ENCODE measurements at regions not wholly inside any gene's neighbourhood (a gene's known extent, or its start where the extent isn't known, plus 50 kb on each side); places are given as distances from the start of the nearest gene placed in this dataset.
"Not testable (repeated sequence)": the region's sequence is repeated elsewhere in the genome, so short reads cannot be mapped to it uniquely, and the experiment has no call there.

GRCh38 chr3:20736287-20736852 lies 550.4 kb upstream of the SGO1 start:
- DNase-seq (ENCODE audit: low read depth) (no peak), FAIRE-seq (no peak)
- Histone ChIP-seq H3K27me3 (ENCODE audit: control insufficient read depth, insufficient read depth, low read length) (no peaks in the 10 kb centered on the region), H3K36me3 (ENCODE audit: control insufficient read depth, insufficient read depth, low read length) (no peaks in the 10 kb centered on the region), H3K4me3 (ENCODE audit: low read depth, low read length) (no peak overlapping the region)
- TF ChIP-seq, protein P1, sequence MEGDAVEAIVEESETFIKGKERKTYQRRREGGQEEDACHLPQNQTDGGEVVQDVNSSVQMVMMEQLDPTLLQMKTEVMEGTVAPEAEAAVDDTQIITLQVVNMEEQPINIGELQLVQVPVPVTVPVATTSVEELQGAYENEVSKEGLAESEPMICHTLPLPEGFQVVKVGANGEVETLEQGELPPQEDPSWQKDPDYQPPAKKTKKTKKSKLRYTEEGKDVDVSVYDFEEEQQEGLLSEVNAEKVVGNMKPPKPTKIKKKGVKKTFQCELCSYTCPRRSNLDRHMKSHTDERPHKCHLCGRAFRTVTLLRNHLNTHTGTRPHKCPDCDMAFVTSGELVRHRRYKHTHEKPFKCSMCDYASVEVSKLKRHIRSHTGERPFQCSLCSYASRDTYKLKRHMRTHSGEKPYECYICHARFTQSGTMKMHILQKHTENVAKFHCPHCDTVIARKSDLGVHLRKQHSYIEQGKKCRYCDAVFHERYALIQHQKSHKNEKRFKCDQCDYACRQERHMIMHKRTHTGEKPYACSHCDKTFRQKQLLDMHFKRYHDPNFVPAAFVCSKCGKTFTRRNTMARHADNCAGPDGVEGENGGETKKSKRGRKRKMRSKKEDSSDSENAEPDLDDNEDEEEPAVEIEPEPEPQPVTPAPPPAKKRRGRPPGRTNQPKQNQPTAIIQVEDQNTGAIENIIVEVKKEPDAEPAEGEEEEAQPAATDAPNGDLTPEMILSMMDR (IDR thresholded peaks at IDR 0.05; ENCODE audit: insufficient read depth, low read length, severe bottlenecking) = no peak

DNA sequence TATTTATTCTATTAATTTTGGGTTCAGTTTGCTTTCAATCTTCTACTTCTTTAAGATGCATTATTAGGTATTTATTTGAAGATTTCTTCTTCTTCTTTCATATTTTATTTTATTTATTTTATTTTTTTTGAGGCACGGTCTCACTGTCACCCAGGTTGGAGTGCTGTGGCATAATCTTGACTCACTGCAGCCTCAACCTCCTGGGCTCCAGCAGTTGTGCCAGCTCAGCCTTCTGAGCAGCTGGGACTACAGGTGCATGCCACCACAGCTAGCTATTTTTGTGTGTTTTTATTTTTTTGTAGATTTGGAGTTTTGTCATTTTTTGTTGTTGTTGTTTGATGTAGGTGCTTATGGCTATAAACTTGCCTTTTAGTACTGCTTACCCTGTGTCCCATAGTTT lies 543.2 kb upstream of the SGO1 start:
- TF ChIP-seq, protein P1 (IDR thresholded peaks at IDR 0.05; ENCODE audit: insufficient read depth, low read length, severe bottlenecking) = no peak
- DNase-seq (ENCODE audit: low read depth) (no peak), FAIRE-seq (no peak)
- Histone ChIP-seq H3K27me3 (ENCODE audit: control insufficient read depth, insufficient read depth, low read length) (no peaks in the 10 kb centered on the region), H3K36me3 (ENCODE audit: control insufficient read depth, insufficient read depth, low read length) (no peaks in the 10 kb centered on the region), H3K4me3 (ENCODE audit: low read depth, low read length) (no peak overlapping the region)

DNA sequence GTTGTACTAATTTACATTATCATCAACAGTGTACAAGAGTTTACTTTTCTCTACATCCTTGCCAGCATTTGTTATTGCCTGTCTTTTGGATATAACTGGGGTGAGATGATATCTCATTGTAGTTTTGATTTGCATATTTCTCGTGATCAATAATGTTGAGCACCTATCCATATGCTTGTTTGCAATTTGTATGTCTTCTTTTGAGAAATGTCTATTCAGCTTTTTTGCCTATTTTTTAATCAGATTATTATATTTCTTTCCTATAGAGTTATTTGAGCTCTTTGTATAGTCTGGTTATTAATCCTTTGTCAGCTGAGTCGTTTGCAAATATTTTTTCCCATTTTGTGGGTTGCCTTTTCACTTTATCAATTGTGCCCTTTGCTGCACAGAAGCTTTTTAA lies 540.8 kb upstream of the SGO1 start:
- Histone ChIP-seq H3K36me3 (ENCODE audit: control insufficient read depth, insufficient read depth, low read length) (no peaks in the 10 kb centered on the region), H3K27me3 (ENCODE audit: control insufficient read depth, insufficient read depth, low read length) (no peaks in the 10 kb centered on the region), H3K4me3 (ENCODE audit: low read depth, low read length) (no peak overlapping the region)
- no peak for FAIRE-seq
- TF ChIP-seq, protein P1 (IDR thresholded peaks at IDR 0.05; ENCODE audit: insufficient read depth, low read length, severe bottlenecking) = no peak
- no peak for DNase-seq (ENCODE audit: low read depth)

DNA sequence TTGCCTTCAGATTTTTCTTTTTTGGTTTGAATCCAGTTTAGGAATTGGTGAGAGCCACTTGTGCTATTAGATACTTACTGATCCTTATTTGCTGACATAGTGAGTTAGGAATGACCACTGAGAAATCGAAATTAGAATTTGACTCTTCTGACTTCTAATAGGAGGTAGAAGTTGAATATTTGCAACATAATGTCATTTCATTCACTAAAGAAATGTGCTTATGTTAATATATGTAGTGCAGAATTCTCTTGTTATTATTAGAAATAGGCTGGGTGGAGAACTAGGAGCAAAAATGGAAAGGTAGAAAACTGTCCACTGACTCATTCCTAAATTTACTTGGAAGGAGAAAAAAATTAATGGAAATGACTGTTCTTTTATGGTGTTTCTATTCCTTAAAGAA lies 538.2 kb upstream of the SGO1 start:
- TF ChIP-seq, protein P1 (IDR thresholded peaks at IDR 0.05; ENCODE audit: insufficient read depth, low read length, severe bottlenecking) = no peak

GRCh38 chr3:20716425-20716824 lies 530.4 kb upstream of the SGO1 start:
- FAIRE-seq; H3K27me3 ChIP-seq (ENCODE audit: control insufficient read depth, insufficient read depth, low read length); H3K4me3 ChIP-seq (ENCODE audit: low read depth, low read length); DNase-seq (ENCODE audit: low read depth); H3K36me3 ChIP-seq (ENCODE audit: control insufficient read depth, insufficient read depth, low read length): not testable (repeated sequence)

More for the DNA sequence above, 538.2 kb upstream of the SGO1 start:
- Histone ChIP-seq H3K36me3 (ENCODE audit: control insufficient read depth, insufficient read depth, low read length) (no peaks in the 10 kb centered on the region), H3K4me3 (ENCODE audit: low read depth, low read length) (no peak overlapping the region), H3K27me3 (ENCODE audit: control insufficient read depth, insufficient read depth, low read length) (no peaks in the 10 kb centered on the region)
- FAIRE-seq = no peak
- DNase-seq (ENCODE audit: low read depth) = no peak

DNA sequence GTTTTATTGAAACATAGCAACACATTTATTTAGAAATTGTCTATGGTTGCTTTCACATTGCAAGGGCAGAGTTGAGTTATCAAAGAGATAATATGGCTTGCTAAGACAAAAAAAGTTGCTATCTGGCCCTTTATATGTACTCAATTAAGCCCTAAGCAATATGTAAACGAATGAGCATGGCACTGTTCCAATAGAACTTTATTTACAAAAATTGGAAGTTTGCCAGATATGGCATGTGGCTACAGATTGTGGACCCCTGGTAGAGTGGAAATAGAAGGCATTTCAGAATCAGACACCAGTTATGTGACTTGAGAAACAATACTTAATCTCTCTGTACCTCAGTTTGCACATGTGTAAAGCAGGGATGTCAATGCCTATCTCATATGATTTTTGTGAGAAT lies 515.6 kb upstream of the SGO1 start:
- Histone ChIP-seq H3K36me3 (ENCODE audit: control insufficient read depth, insufficient read depth, low read length) (no peaks in the 10 kb centered on the region), H3K27me3 (ENCODE audit: control insufficient read depth, insufficient read depth, low read length) (no peaks in the 10 kb centered on the region), H3K4me3 (ENCODE audit: low read depth, low read length) (no peak overlapping the region)
- FAIRE-seq (no peak), DNase-seq (ENCODE audit: low read depth) (no peak)
- TF ChIP-seq, protein P1 (IDR thresholded peaks at IDR 0.05; ENCODE audit: insufficient read depth, low read length, severe bottlenecking) = no peak

All from bronchial epithelial cell (primary cell).